WTC11 (cell line): ENCODE measurements at regions not wholly inside any gene's neighbourhood (a gene's known extent, or its start where the extent isn't known, plus 50 kb on each side); places are given as distances from the start of the nearest gene placed in this dataset.

ENCODE experiments used
- ATAC-seq: fragments of 200-7000 bp; cut with Tn5 transposase; 2 replicates; pipeline ENCODE4 v1.10.0; 2021; ENCODE audit warnings: mild to moderate bottlenecking, moderate library complexity
- CTCF ChIA-PET: fragments of 300-600 bp; sonication (Branson Sonifier 250); formaldehyde crosslinking; loops from one replicate; lab custom pipeline; 2021; ENCODE audit warnings: antibody characterized with exemption; lab: Charles Lee
- POLR2A ChIA-PET: fragments of 350-600 bp; sonication (Branson Sonifier 250); formaldehyde crosslinking; loops from one replicate; lab custom pipeline; 2021; ENCODE audit warnings: antibody characterized with exemption; lab: Charles Lee
- DNase-seq: peaks from one replicate; pipeline ENCODE4 v3.0.0; 2021; ENCODE audit warnings: low spot score
- H3K27ac Mint-ChIP-seq: 2 replicates; pipeline ENCODE4 v1.8.0; 2021; ENCODE audit warnings: mixed read lengths
- H3K27me3 Mint-ChIP-seq: 2 replicates; pipeline ENCODE4 v1.8.0; 2021; ENCODE audit warnings: low read depth, mild to moderate bottlenecking, moderate library complexity, mixed read lengths
- H3K36me3 Mint-ChIP-seq: 2 replicates; pipeline ENCODE4 v1.8.0; 2021; ENCODE audit warnings: mixed read lengths
- H3K4me1 Mint-ChIP-seq: 2 replicates; pipeline ENCODE4 v1.8.0; 2022; ENCODE audit warnings: mixed read lengths
- H3K4me3 Mint-ChIP-seq: 2 replicates; pipeline ENCODE4 v1.8.0; 2021; ENCODE audit warnings: mild to moderate bottlenecking, moderate library complexity, mixed read lengths
- H3K9me3 Mint-ChIP-seq: 2 replicates; pipeline ENCODE4 v1.8.0; 2021; ENCODE audit warnings: mixed read lengths
- AR ChIP-seq: fragments of 250-450 bp; sonication (Bioruptor Pico); IDR thresholded peaks from 2 replicates; pipeline ENCODE4 v1.9.0; 2021; ENCODE audit warnings: mild to moderate bottlenecking
- ATF2 ChIP-seq: sonication (generic); formaldehyde crosslinking; IDR thresholded peaks from 2 replicates; pipeline ENCODE4 v1.8.1; 2022; ENCODE audit warnings: low read depth, missing genetic modification reagents, borderline replicate concordance
- E2F1 ChIP-seq: sonication (generic); formaldehyde crosslinking; IDR thresholded peaks from 2 replicates; pipeline ENCODE4 v1.8.0; 2022; ENCODE audit warnings: mild to moderate bottlenecking, missing genetic modification reagents
- FOXJ3 ChIP-seq: sonication (generic); formaldehyde crosslinking; IDR thresholded peaks from 2 replicates; pipeline ENCODE4 v1.9.0; 2021; ENCODE audit warnings: missing genetic modification reagents, mild to moderate bottlenecking, borderline replicate concordance
- FOXP1 ChIP-seq: sonication (generic); formaldehyde crosslinking; IDR thresholded peaks from 2 replicates; pipeline ENCODE4 v1.8.0; 2022; ENCODE audit warnings: missing genetic modification reagents, mild to moderate bottlenecking, moderate library complexity, borderline replicate concordance
- HMGXB4 ChIP-seq: sonication (generic); formaldehyde crosslinking; IDR thresholded peaks from 2 replicates; pipeline ENCODE4 v1.8.1; 2023; ENCODE audit warnings: mild to moderate bottlenecking, moderate library complexity, missing genetic modification reagents
- IRF1 ChIP-seq: sonication (generic); formaldehyde crosslinking; IDR thresholded peaks from 2 replicates; pipeline ENCODE4 v1.8.0; 2023; ENCODE audit warnings: missing genetic modification reagents
- IRF2 ChIP-seq: sonication (generic); formaldehyde crosslinking; IDR thresholded peaks from 2 replicates; pipeline ENCODE4 v1.8.0; 2022; ENCODE audit warnings: low read depth, missing genetic modification reagents, borderline replicate concordance
- KAT7 ChIP-seq: sonication (generic); formaldehyde crosslinking; IDR thresholded peaks from 2 replicates; pipeline ENCODE4 v1.8.1; 2023; ENCODE audit warnings: missing genetic modification reagents, mild to moderate bottlenecking, borderline replicate concordance
- MLX ChIP-seq: sonication (generic); formaldehyde crosslinking; IDR thresholded peaks from 2 replicates; pipeline ENCODE4 v1.8.1; 2023; ENCODE audit warnings: mild to moderate bottlenecking, missing genetic modification reagents, moderate library complexity
- MXD4 ChIP-seq: fragments of 250-450 bp; sonication (Bioruptor Pico); IDR thresholded peaks from 2 replicates; pipeline ENCODE4 v1.8.0; 2021; ENCODE audit warnings: mild to moderate bottlenecking, moderate library complexity, borderline replicate concordance
- NR1H2 ChIP-seq: sonication (generic); formaldehyde crosslinking; IDR thresholded peaks from 2 replicates; pipeline ENCODE4 v1.9.0; 2021; ENCODE audit warnings: mild to moderate bottlenecking, moderate library complexity, missing genetic modification reagents
- PRDM15 ChIP-seq: sonication (generic); formaldehyde crosslinking; IDR thresholded peaks from 2 replicates; pipeline ENCODE4 v1.8.0; 2022; ENCODE audit warnings: missing genetic modification reagents
- SMAD3 ChIP-seq: sonication (generic); formaldehyde crosslinking; IDR thresholded peaks from 2 replicates; pipeline ENCODE4 v1.8.0; 2022; ENCODE audit warnings: missing genetic modification reagents, mild to moderate bottlenecking, borderline replicate concordance
- ZNF263 ChIP-seq: sonication (generic); formaldehyde crosslinking; IDR thresholded peaks from 2 replicates; pipeline ENCODE4 v1.8.1; 2022; ENCODE audit warnings: low read depth, mild to moderate bottlenecking, moderate library complexity, missing genetic modification reagents
- ZNF512 ChIP-seq: sonication (generic); formaldehyde crosslinking; IDR thresholded peaks from 2 replicates; pipeline ENCODE4 v1.8.1; 2022; ENCODE audit warnings: missing genetic modification reagents, borderline replicate concordance

- TF ChIP-seq PRDM15 (CRISPR knock-in tag) = no peak
Observed at GRCh38 chr13:76222511-76222910, 586.4 kb downstream of the LMO7 start (continued).

- no peak for ATAC-seq
- no peak for TF ChIP-seq SMAD3
- no peak for TF ChIP-seq E2F1
- no peak for TF ChIP-seq ZNF263 (CRISPR knock-in tag)
- no peak for TF ChIP-seq ZNF512 (CRISPR knock-in tag)
- no peak for TF ChIP-seq AR
- CTCF ChIA-PET = no interaction called here
- H3K36me3 Mint-ChIP-seq = no peaks in the 10 kb centered on the region
- no peak for DNase-seq
- H3K4me1 Mint-ChIP-seq = no peaks in the 10 kb centered on the region
- no peaks in the 10 kb centered on the region for H3K9me3 Mint-ChIP-seq
- no peaks in the 10 kb centered on the region for H3K27me3 Mint-ChIP-seq
- H3K27ac Mint-ChIP-seq = no peak overlapping the region
- no peak overlapping the region for H3K4me3 Mint-ChIP-seq
- POLR2A ChIA-PET = no interaction called here
Observed at GRCh38 chr13:76216729-76217128, 580.6 kb downstream of the LMO7 start.

- DNase-seq (no peak), ATAC-seq (no peak)
- H3K27ac Mint-ChIP-seq = no peak overlapping the region
- H3K27me3 Mint-ChIP-seq = no peaks in the 10 kb centered on the region
- no peaks in the 10 kb centered on the region for H3K9me3 Mint-ChIP-seq
- H3K4me3 Mint-ChIP-seq = no peak overlapping the region
- ChIA-PET CTCF (no interaction called here), POLR2A (no interaction called here)
- H3K4me1 Mint-ChIP-seq = no peaks in the 10 kb centered on the region
- no peaks in the 10 kb centered on the region for H3K36me3 Mint-ChIP-seq
- TF ChIP-seq NR1H2 = no peak
- no peak for TF ChIP-seq FOXP1 (CRISPR knock-in tag)
- no peak for TF ChIP-seq FOXJ3 (CRISPR knock-in tag)
- no peak for TF ChIP-seq MLX
- TF ChIP-seq MXD4 (CRISPR knock-in tag) = no peak
- TF ChIP-seq ATF2 (CRISPR knock-in tag) = no peak
- TF ChIP-seq HMGXB4 = no peak
- TF ChIP-seq KAT7 (CRISPR knock-in tag) = no peak
- TF ChIP-seq IRF2 = no peak
- no peak for TF ChIP-seq IRF1 (CRISPR knock-in tag)
Observed at GRCh38 chr13:76214001-76214400, 577.9 kb downstream of the LMO7 start.
